HCT116 (cell line): ENCODE measurements at regions not wholly inside any gene's neighbourhood (a gene's known extent, or its start where the extent isn't known, plus 50 kb on each side); places are given as distances from the start of the nearest gene placed in this dataset.

Experiments
- ATF3 ChIP-seq: IDR thresholded peaks from 2 replicates; pipeline ENCODE4 v1.6.1; 2012
- CTCF ChIP-seq, 3 experiments: fragments of 200-600 bp in 1 of 3; sonication (generic) in 1 of 3; IDR thresholded peaks in 2 of 3; conservative IDR thresholded peaks in 1 of 3; 2 replicates each; pipeline ENCODE4 v1.5.1; 2012 to 2017; ENCODE audit warnings: low read depth in 2 of 3, low read length in 2 of 3, antibody characterized with exemption in 1 of 3, borderline replicate concordance in 1 of 3, control low read depth in 1 of 3, mild to moderate bottlenecking in 1 of 3, mixed read lengths in 1 of 3, mixed run types in 1 of 3, moderate library complexity in 1 of 3; ENCODE audit not compliant: insufficient read depth in 1 of 3
- ELF1 ChIP-seq: IDR thresholded peaks from 2 replicates; pipeline ENCODE4 v1.6.1; 2012; ENCODE audit warnings: low read depth, borderline replicate concordance
- EZH2 ChIP-seq: fragments of 200-600 bp; sonication (generic); IDR thresholded peaks from 2 replicates; pipeline ENCODE4 v1.6.1; 2017; ENCODE audit warnings: antibody characterized with exemption, mixed run types
- EZH2phosphoT487 ChIP-seq: fragments of 200-600 bp; IDR thresholded peaks from 2 replicates; pipeline ENCODE4 v1.6.1; 2018; ENCODE audit warnings: antibody characterized with exemption, borderline replicate concordance
- MAX ChIP-seq: IDR thresholded peaks from 2 replicates; pipeline ENCODE4 v1.6.1; 2012
- POLR2A ChIP-seq: IDR thresholded peaks from 2 replicates; pipeline ENCODE4 v1.7.0; 2011; ENCODE audit warnings: borderline replicate concordance; ENCODE audit not compliant: insufficient read depth, insufficient read length; ENCODE audit errors: extremely low read depth
- POLR2AphosphoS5 ChIP-seq: IDR thresholded peaks from 2 replicates; pipeline ENCODE4 v1.6.1; 2011; ENCODE audit warnings: mild to moderate bottlenecking, low read depth, low read length, moderate library complexity
- REST ChIP-seq: IDR thresholded peaks from 2 replicates; pipeline ENCODE4 v1.6.1; 2012; ENCODE audit warnings: low read depth
- SIN3A ChIP-seq: IDR thresholded peaks from 2 replicates; pipeline ENCODE4 v1.6.1; 2012; ENCODE audit warnings: low read depth
- TCF7L2 ChIP-seq: IDR thresholded peaks from 2 replicates; pipeline ENCODE4 v1.7.0; 2011; ENCODE audit warnings: borderline replicate concordance, inconsistent platforms; ENCODE audit not compliant: insufficient read depth, insufficient read length; ENCODE audit errors: extremely low read depth
- YY1 ChIP-seq: IDR thresholded peaks from 2 replicates; pipeline ENCODE4 v1.6.1; 2011; ENCODE audit warnings: low read length, low read depth, moderate library complexity, mild to moderate bottlenecking; ENCODE audit not compliant: insufficient replicate concordance; ENCODE audit errors: extremely low read depth
- ZNF274 ChIP-seq: fragments of 200-500 bp; sonication (Bioruptor generic); IDR thresholded peaks from 2 replicates; pipeline ENCODE4 v1.6.1; 2014; ENCODE audit warnings: mild to moderate bottlenecking, low read depth, low read length, inconsistent platforms

- TF ChIP-seq REST: no peak
- no peak for TF ChIP-seq YY1
- no peak for TF ChIP-seq CTCF (IDR thresholded peaks at IDR 0.05 in 2 of 3, conservative IDR thresholded peaks at IDR 0.05 in 1 of 3; ENCODE audit: borderline replicate concordance in 1 of 3, insufficient read depth in 1 of 3, low read depth in 2 of 3, low read length in 2 of 3)
- TF ChIP-seq POLR2AphosphoS5: no peak
- TF ChIP-seq TCF7L2: no peak
- no peak for TF ChIP-seq EZH2phosphoT487
- TF ChIP-seq ELF1: no peak
- TF ChIP-seq ATF3: no peak
- TF ChIP-seq MAX: no peak
- no peak for TF ChIP-seq EZH2
- TF ChIP-seq SIN3A: no peak
- no peak for TF ChIP-seq ZNF274
- no peak for TF ChIP-seq POLR2A
These were observed 545.1 kb upstream of the GJE1 start for GRCh38 chr6:141587482-141588266.
